Naive thymus-derived CD4-positive, alpha-beta T cell (primary cell): ENCODE measurements at regions not wholly inside any gene's neighbourhood (a gene's known extent, or its start where the extent isn't known, plus 50 kb on each side); places are given as distances from the start of the nearest gene placed in this dataset.

Source experiments
- ATAC-seq: fragments of 150-1000 bp; cut with Tn5 transposase; 2 replicates; pipeline ENCODE4 v1.10.0; 2021; ENCODE audit warnings: mild to moderate bottlenecking, moderate library complexity
- CTCF ChIA-PET: fragments of 350-600 bp; sonication (Branson Sonifier 250); formaldehyde crosslinking; loops from one replicate; lab custom pipeline; 2021; ENCODE audit warnings: antibody characterized with exemption; lab: Charles Lee
- POLR2A ChIA-PET: fragments of 350-600 bp; sonication (Branson Sonifier 250); formaldehyde crosslinking; loops from one replicate; lab custom pipeline; 2021; ENCODE audit warnings: antibody characterized with exemption, inconsistent platforms; lab: Charles Lee
- DNase-seq, 9 donors: peaks; one replicate each; pipeline versions ENCODE4 v3.0.0 to v3.0.0-alpha.2; 2020 to 2022; ENCODE audit warnings: mixed read lengths in 1 of 9
- H3K27ac ChIP-seq: one replicate; pipeline ENCODE4 v1.7.0; 2013; ENCODE audit warnings: mild to moderate bottlenecking, low read depth, low read length, moderate library complexity
- H3K27me3 ChIP-seq, 2 donors: one replicate each; pipeline ENCODE4 v1.7.0; 2013; ENCODE audit warnings: low read length in 2 of 2, mild to moderate bottlenecking in 2 of 2, moderate library complexity in 2 of 2; ENCODE audit not compliant: control insufficient read depth in 2 of 2, insufficient read depth in 2 of 2
- H3K36me3 ChIP-seq, 3 experiments: 1 replicate in 2 of 3; 2 replicates in 1 of 3; pipeline ENCODE4 v1.7.0; 2013; ENCODE audit warnings: low read length in 3 of 3, mild to moderate bottlenecking in 3 of 3, moderate library complexity in 1 of 3; ENCODE audit not compliant: insufficient read depth in 3 of 3, control insufficient read depth in 2 of 3
- H3K4me1 ChIP-seq, 2 donors: one replicate each; pipeline ENCODE4 v1.7.0; 2013; ENCODE audit warnings: low read length in 2 of 2, mild to moderate bottlenecking in 2 of 2, moderate library complexity in 1 of 2; ENCODE audit not compliant: control insufficient read depth in 2 of 2, insufficient read depth in 2 of 2
- H3K4me3 ChIP-seq: 2 replicates; pipeline ENCODE4 v1.7.0; 2013; ENCODE audit warnings: mild to moderate bottlenecking, low read length
- H3K9me3 ChIP-seq, 3 experiments: 1 replicate in 2 of 3; 2 replicates in 1 of 3; pipeline ENCODE4 v1.7.0; 2013; ENCODE audit warnings: low read length in 3 of 3; ENCODE audit not compliant: control insufficient read depth in 2 of 3
- H3K27ac Mint-ChIP-seq, 9 donors: one replicate each; pipeline ENCODE4 v1.8.0; 2020 to 2022; ENCODE audit warnings: mixed read lengths in 9 of 9, mild to moderate bottlenecking in 8 of 9, moderate library complexity in 5 of 9, inconsistent platforms in 2 of 9
- H3K27me3 Mint-ChIP-seq, 5 donors: one replicate each; pipeline ENCODE4 v1.8.0; 2021 to 2022; ENCODE audit warnings: mixed read lengths in 5 of 5, mild to moderate bottlenecking in 1 of 5
- H3K36me3 Mint-ChIP-seq, 5 donors: one replicate each; pipeline ENCODE4 v1.8.0; 2020 to 2022; ENCODE audit warnings: mixed read lengths in 5 of 5, mild to moderate bottlenecking in 3 of 5, inconsistent platforms in 1 of 5
- H3K4me1 Mint-ChIP-seq, 7 donors: one replicate each; pipeline ENCODE4 v1.8.0; 2020 to 2022; ENCODE audit warnings: mixed read lengths in 7 of 7, mild to moderate bottlenecking in 3 of 7, inconsistent platforms in 1 of 7
- H3K4me3 Mint-ChIP-seq, 10 donors: one replicate each; pipeline ENCODE4 v1.8.0; 2020 to 2022; ENCODE audit warnings: mild to moderate bottlenecking in 10 of 10, mixed read lengths in 10 of 10, moderate library complexity in 6 of 10, inconsistent platforms in 2 of 10
- H3K9me3 Mint-ChIP-seq, 11 donors: one replicate each; pipeline ENCODE4 v1.8.0; 2020 to 2022; ENCODE audit warnings: mixed read lengths in 11 of 11, mild to moderate bottlenecking in 4 of 11, inconsistent platforms in 1 of 11, moderate library complexity in 1 of 11
- intact Hi-C, 2 donors: fragments of 100-400 bp; cut with micrococcal nuclease; formaldehyde crosslinking; loops; one replicate each; pipeline ENCODE4 v1.15.1; 2023

DNA sequence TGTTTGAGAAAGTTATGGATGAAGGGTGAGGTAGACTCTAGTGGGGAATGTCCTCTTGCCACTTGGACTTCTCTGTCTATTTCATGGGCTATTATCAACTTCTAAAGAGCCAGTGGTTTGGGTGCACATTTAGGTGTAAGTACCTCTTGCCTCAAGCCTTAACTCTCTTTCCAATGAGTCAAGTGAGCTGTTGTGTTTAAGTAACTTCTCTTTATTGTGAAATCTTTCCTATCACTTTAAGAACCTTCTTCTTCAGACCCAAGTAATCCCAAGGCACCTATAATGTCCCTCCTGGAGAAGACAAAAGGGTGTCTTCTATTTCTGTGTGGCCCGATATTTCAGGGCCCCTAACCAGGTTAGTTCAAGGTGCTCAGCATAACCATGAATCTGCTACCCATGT is 90.5 kb upstream of the VPREB1 start:
- no peak for DNase-seq
- Histone ChIP-seq H3K36me3 (no peaks in the 10 kb centered on the region), H3K4me3 (no peak overlapping the region), H3K27me3 (no peaks in the 10 kb centered on the region), H3K27ac (no peak overlapping the region), H3K4me1 (no peaks in the 10 kb centered on the region), H3K9me3 (no peaks in the 10 kb centered on the region)
- Mint-ChIP-seq H3K27me3 (peaks cover 26 to 38% (median 31%) of the 10 kb centered on the region in 5 donors), H3K4me1 (peaks cover 0 to 8% (median 6%) of the 10 kb centered on the region in 7 donors), H3K27ac (no peak overlapping the region), H3K9me3 (no peaks in the 10 kb centered on the region), H3K36me3 (no peaks in the 10 kb centered on the region), H3K4me3 (no peak overlapping the region)
- intact Hi-C loops = no loop called here
- ATAC-seq = no peak
- POLR2A ChIA-PET = no interaction called here
- CTCF ChIA-PET = no interaction called here

GRCh38 chr22:22151308-22151707 is 93.3 kb upstream of the VPREB1 start:
- intact Hi-C loops = no loop called here
- ChIA-PET CTCF (no interaction called here), POLR2A (no interaction called here)
- Histone ChIP-seq H3K27me3 (no peaks in the 10 kb centered on the region), H3K27ac (no peak overlapping the region), H3K4me3 (no peak overlapping the region), H3K36me3 (no peaks in the 10 kb centered on the region), H3K4me1 (no peaks in the 10 kb centered on the region), H3K9me3 (no peaks in the 10 kb centered on the region)
- DNase-seq = no peak
- H3K4me1 Mint-ChIP-seq = peaks cover 0 to 1% (median 0%) of the 10 kb centered on the region in 7 donors
- H3K9me3 Mint-ChIP-seq = no peaks in the 10 kb centered on the region
- peaks cover 45 to 62% (median 51%) of the 10 kb centered on the region in 5 donors for H3K27me3 Mint-ChIP-seq
- no peaks in the 10 kb centered on the region for H3K36me3 Mint-ChIP-seq
- ATAC-seq = no peak
- H3K4me3 Mint-ChIP-seq = no peak overlapping the region
- no peak overlapping the region for H3K27ac Mint-ChIP-seq

DNA sequence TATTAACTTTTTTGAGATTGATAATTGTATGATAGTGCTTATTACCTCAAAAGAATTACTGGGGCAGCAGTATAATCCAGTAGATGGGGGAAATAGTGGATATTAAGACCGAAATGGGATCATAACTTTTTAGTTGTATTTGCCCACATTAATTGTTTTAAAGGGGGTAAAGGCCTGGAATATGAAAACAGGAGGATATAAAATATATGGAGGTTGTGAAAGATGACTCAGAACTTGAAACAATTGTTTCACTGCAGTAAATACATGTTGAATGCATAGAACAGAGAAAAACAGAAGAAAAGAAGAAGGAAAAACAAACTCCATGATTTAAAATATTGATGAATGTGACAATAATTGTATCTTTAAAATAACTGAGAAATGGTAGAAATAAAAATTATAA is 94.1 kb upstream of the VPREB1 start:
- intact Hi-C loops = no loop called here
- Histone ChIP-seq H3K4me1 (no peaks in the 10 kb centered on the region), H3K36me3 (no peaks in the 10 kb centered on the region), H3K4me3 (no peak overlapping the region), H3K9me3 (no peaks in the 10 kb centered on the region), H3K27me3 (no peaks in the 10 kb centered on the region), H3K27ac (no peak overlapping the region)
- CTCF ChIA-PET = interaction anchor here (0.9 kb wide), 1 partner anchor 84 kb away, joined by 4 read pairs; no protein-coding TSS in a partner anchor
- no peaks in the 10 kb centered on the region for H3K36me3 Mint-ChIP-seq
- ATAC-seq (no peak), DNase-seq (no peak)
- H3K27me3 Mint-ChIP-seq = peaks cover 45 to 63% (median 51%) of the 10 kb centered on the region in 5 donors
- no peaks in the 10 kb centered on the region for H3K4me1 Mint-ChIP-seq
- no peak overlapping the region for H3K4me3 Mint-ChIP-seq
- H3K27ac Mint-ChIP-seq = no peak overlapping the region
- no peaks in the 10 kb centered on the region for H3K9me3 Mint-ChIP-seq
- POLR2A ChIA-PET = no interaction called here

GRCh38 chr22:22148905-22149304 is 95.7 kb upstream of the VPREB1 start:
- no peak overlapping the region for H3K4me3 Mint-ChIP-seq
- peaks cover 45 to 63% (median 51%) of the 10 kb centered on the region in 5 donors for H3K27me3 Mint-ChIP-seq
- no peaks in the 10 kb centered on the region for H3K9me3 ChIP-seq
- no peaks in the 10 kb centered on the region for H3K4me1 ChIP-seq
- ATAC-seq (no peak), DNase-seq (no peak)
- ChIA-PET POLR2A (no interaction called here), CTCF (no interaction called here)
- no peaks in the 10 kb centered on the region for H3K36me3 Mint-ChIP-seq
- H3K27ac ChIP-seq = no peak overlapping the region
- no peaks in the 10 kb centered on the region for H3K9me3 Mint-ChIP-seq
- no peaks in the 10 kb centered on the region for H3K27me3 ChIP-seq
- intact Hi-C loops = no loop called here
- no peak overlapping the region for H3K4me3 ChIP-seq
- no peaks in the 10 kb centered on the region for H3K36me3 ChIP-seq
- no peaks in the 10 kb centered on the region for H3K4me1 Mint-ChIP-seq
- H3K27ac Mint-ChIP-seq = no peak overlapping the region

DNA sequence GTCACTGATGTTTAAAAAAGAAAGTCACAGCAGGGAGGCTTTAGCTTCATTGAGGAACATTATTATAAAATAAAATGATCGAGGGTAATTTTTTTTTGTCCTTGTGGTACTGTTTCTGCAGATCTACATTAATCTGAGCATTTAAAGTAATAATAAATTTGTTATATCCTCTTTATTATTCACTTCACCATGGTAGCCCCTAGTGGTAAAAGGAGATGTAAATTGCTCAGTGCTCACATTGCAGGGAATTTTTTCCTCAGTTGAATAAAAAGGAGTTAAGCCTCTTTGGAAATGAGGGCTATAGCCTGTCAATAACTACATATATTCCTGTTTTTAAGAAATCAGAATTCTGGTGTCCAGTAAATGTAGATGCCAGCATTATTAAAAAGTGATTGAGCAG is 99.7 kb upstream of the VPREB1 start:
- peaks cover 0 to 3% of the 10 kb centered on the region in 2 donors for H3K27me3 ChIP-seq
- POLR2A ChIA-PET = no interaction called here
- ATAC-seq = no peak
- DNase-seq = no peak
- intact Hi-C loops = no loop called here
- Mint-ChIP-seq H3K36me3 (no peaks in the 10 kb centered on the region), H3K9me3 (no peaks in the 10 kb centered on the region), H3K4me3 (no peak overlapping the region), H3K4me1 (no peaks in the 10 kb centered on the region), H3K27ac (no peak overlapping the region), H3K27me3 (peaks cover 56 to 67% (median 61%) of the 10 kb centered on the region in 5 donors)
- no peaks in the 10 kb centered on the region for H3K4me1 ChIP-seq
- H3K9me3 ChIP-seq = no peaks in the 10 kb centered on the region
- no peak overlapping the region for H3K27ac ChIP-seq
- H3K4me3 ChIP-seq = no peak overlapping the region
- H3K36me3 ChIP-seq = no peaks in the 10 kb centered on the region
- CTCF ChIA-PET = no interaction called here

GRCh38 chr22:22143448-22143847 is 101.1 kb upstream of the VPREB1 start:
- intact Hi-C loops = no loop called here
- ATAC-seq = no peak
- Histone ChIP-seq H3K36me3 (no peaks in the 10 kb centered on the region), H3K4me1 (no peaks in the 10 kb centered on the region), H3K27ac (no peak overlapping the region), H3K27me3 (peaks cover 0 to 3% of the 10 kb centered on the region in 2 donors), H3K9me3 (no peaks in the 10 kb centered on the region), H3K4me3 (no peak overlapping the region)
- H3K27me3 Mint-ChIP-seq = peaks cover 47 to 62% (median 52%) of the 10 kb centered on the region in 5 donors
- no peak overlapping the region for H3K27ac Mint-ChIP-seq
- DNase-seq = no peak
- no peaks in the 10 kb centered on the region for H3K9me3 Mint-ChIP-seq
- H3K4me3 Mint-ChIP-seq = no peak overlapping the region
- POLR2A ChIA-PET = no interaction called here
- CTCF ChIA-PET = no interaction called here
- H3K4me1 Mint-ChIP-seq = no peaks in the 10 kb centered on the region
- H3K36me3 Mint-ChIP-seq = no peaks in the 10 kb centered on the region

DNA sequence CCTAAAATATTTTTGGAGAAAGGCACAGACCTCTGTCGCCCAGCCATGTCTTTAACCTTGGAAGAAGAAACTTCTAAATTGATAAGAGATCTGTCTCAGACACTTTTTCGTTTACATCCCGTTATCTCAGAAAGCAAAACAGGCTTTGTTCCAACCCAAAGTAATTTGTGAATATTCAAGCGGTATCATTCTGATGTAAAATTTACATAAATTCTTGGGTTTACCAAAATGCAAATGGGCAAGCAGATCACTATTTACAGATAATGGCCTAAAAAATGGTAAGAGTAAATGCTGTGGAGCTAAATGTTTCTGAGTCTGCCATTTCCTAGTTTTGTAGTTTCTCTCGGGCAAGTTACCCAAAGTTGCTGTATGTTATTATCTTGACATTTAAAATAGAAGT is 101.9 kb upstream of the VPREB1 start:
- ChIA-PET CTCF (no interaction called here), POLR2A (no interaction called here)
- H3K27me3 ChIP-seq = peaks cover 0 to 3% of the 10 kb centered on the region in 2 donors
- no peak overlapping the region for H3K27ac ChIP-seq
- H3K4me3 Mint-ChIP-seq = no peak overlapping the region
- no peaks in the 10 kb centered on the region for H3K4me1 Mint-ChIP-seq
- no peak overlapping the region for H3K27ac Mint-ChIP-seq
- no peaks in the 10 kb centered on the region for H3K9me3 ChIP-seq
- H3K4me1 ChIP-seq = no peaks in the 10 kb centered on the region
- DNase-seq (no peak), ATAC-seq (no peak)
- H3K36me3 ChIP-seq = no peaks in the 10 kb centered on the region
- H3K36me3 Mint-ChIP-seq = no peaks in the 10 kb centered on the region
- H3K27me3 Mint-ChIP-seq = peaks cover 40 to 54% (median 46%) of the 10 kb centered on the region in 5 donors
- no peaks in the 10 kb centered on the region for H3K9me3 Mint-ChIP-seq
- H3K4me3 ChIP-seq = no peak overlapping the region
- intact Hi-C loops = no loop called here
